Loucy (cell line): ENCODE measurements at regions not wholly inside any gene's neighbourhood (a gene's known extent, or its start where the extent isn't known, plus 50 kb on each side); places are given as distances from the start of the nearest gene placed in this dataset.

ENCODE experiments used
- H2AFZ ChIP-seq: fragments of 200-600 bp; sonication (generic); 2 replicates; pipeline ENCODE4 v1.6.0; 2016; ENCODE audit warnings: antibody characterized with exemption, mild to moderate bottlenecking, low read length, moderate library complexity
- H3F3A ChIP-seq: fragments of 200-600 bp; 2 replicates; pipeline ENCODE4 v1.6.0; 2016; ENCODE audit warnings: antibody characterized with exemption, low read depth, mild to moderate bottlenecking
- H3K27me3 ChIP-seq: fragments of 200-600 bp; sonication (generic); 2 replicates; pipeline ENCODE4 v1.6.1; 2014; ENCODE audit warnings: low read length, mild to moderate bottlenecking; ENCODE audit not compliant: insufficient read depth, poor library complexity, severe bottlenecking
- H3K36me3 ChIP-seq: fragments of 200-600 bp; sonication (generic); 2 replicates; pipeline ENCODE4 v1.6.1; 2016; ENCODE audit warnings: low read length; ENCODE audit not compliant: insufficient read depth
- H3K4me1 ChIP-seq: fragments of 200-600 bp; sonication (generic); 2 replicates; pipeline ENCODE4 v1.5.1; 2014; ENCODE audit warnings: low read length, mild to moderate bottlenecking; ENCODE audit not compliant: insufficient read depth, poor library complexity, severe bottlenecking
- H3K4me2 ChIP-seq: fragments of 200-600 bp; sonication (generic); 2 replicates; pipeline ENCODE4 v1.6.0; 2014; ENCODE audit warnings: antibody characterized with exemption, low read length, low read depth, mild to moderate bottlenecking; ENCODE audit not compliant: poor library complexity, severe bottlenecking
- H3K4me3 ChIP-seq: fragments of 200-600 bp; sonication (generic); 2 replicates; pipeline ENCODE4 v1.5.1; 2014; ENCODE audit warnings: low read length, mild to moderate bottlenecking, mixed read lengths; ENCODE audit not compliant: poor library complexity, severe bottlenecking
- H3K79me2 ChIP-seq: fragments of 200-600 bp; sonication (generic); 2 replicates; pipeline ENCODE4 v1.6.1; 2014; ENCODE audit warnings: low read length; ENCODE audit not compliant: insufficient read depth
- H3K9ac ChIP-seq: fragments of 200-600 bp; sonication (generic); 2 replicates; pipeline ENCODE4 v1.6.0; 2014; ENCODE audit warnings: mild to moderate bottlenecking, low read depth, low read length, moderate library complexity; ENCODE audit not compliant: poor library complexity, severe bottlenecking
- H3K9me2 ChIP-seq: fragments of 200-600 bp; sonication (generic); replicated peaks from 2 replicates; pipeline ENCODE4 v1.6.1; 2016; ENCODE audit warnings: low read depth, low read length, mixed read lengths
- H3K9me3 ChIP-seq: fragments of 200-600 bp; sonication (generic); 2 replicates; pipeline ENCODE4 v1.6.1; 2014; ENCODE audit warnings: mild to moderate bottlenecking, antibody characterized with exemption, low read length, low read depth; ENCODE audit not compliant: insufficient read depth
- H4K20me1 ChIP-seq: fragments of 200-600 bp; sonication (generic); 2 replicates; pipeline ENCODE4 v1.6.0; 2014; ENCODE audit warnings: antibody characterized with exemption, low read length, mild to moderate bottlenecking; ENCODE audit not compliant: insufficient read depth, poor library complexity, severe bottlenecking
- CTCF ChIP-seq: fragments of 200-600 bp; sonication (generic); conservative IDR thresholded peaks from 2 replicates; pipeline ENCODE4 v1.5.1; 2014; ENCODE audit warnings: mild to moderate bottlenecking, antibody characterized with exemption, low read length
- EZH2phosphoT487 ChIP-seq: fragments of 200-600 bp; IDR thresholded peaks from 2 replicates; pipeline ENCODE4 v1.6.1; 2018; ENCODE audit warnings: antibody characterized with exemption, mild to moderate bottlenecking, moderate library complexity, borderline replicate concordance

DNA sequence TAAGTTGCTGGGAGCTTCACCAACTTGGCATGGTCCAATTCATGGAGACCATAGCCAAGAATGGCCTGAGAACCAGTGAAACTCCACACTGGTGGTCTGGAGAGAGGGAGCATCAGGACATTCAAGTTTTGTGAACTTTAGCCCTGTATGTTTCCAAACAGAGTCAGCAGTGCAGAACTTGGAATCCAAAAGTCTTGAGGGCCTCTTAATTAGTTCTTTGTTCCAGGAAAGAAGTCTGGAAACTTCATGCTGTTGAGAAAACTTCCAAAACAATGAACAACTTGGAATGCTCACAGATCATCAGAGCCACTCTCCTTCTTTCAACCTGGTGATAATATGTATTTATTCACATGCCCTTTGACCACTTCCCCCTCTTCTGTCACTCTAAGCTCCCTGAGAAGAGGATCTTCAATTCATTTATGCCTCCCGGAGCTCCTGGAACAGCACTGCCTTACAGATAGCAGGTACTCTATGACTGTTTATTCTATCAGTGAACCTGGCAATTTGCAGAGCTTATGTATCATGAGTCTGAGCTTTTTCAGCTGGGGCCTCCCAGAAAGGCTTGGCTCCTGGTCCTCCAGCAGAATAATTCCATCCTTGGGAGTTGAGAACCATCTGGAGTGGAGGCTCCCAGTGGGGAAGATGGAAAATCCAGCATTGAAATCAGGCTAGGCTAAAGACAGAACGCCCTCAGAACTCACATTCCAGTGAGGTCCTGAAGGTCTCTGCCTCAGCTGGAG is 191.4 kb downstream of the KTN1 start:
- H3K4me2 ChIP-seq: no peak overlapping the region
- H3K4me3 ChIP-seq: no peak overlapping the region
- H3K4me1 ChIP-seq: no peaks in the 10 kb centered on the region
- no peaks in the 10 kb centered on the region for H3K27me3 ChIP-seq
- no peaks in the 10 kb centered on the region for H3F3A ChIP-seq
- H3K9ac ChIP-seq: no peak overlapping the region
- H3K9me2 ChIP-seq: no peaks in the 10 kb centered on the region
- no peak for TF ChIP-seq CTCF
- no peak for TF ChIP-seq EZH2phosphoT487
- no peaks in the 10 kb centered on the region for H3K79me2 ChIP-seq
- H4K20me1 ChIP-seq: no peaks in the 10 kb centered on the region
- no peaks in the 10 kb centered on the region for H3K9me3 ChIP-seq
- H3K36me3 ChIP-seq: no peaks in the 10 kb centered on the region
- H2AFZ ChIP-seq: no peak overlapping the region

DNA sequence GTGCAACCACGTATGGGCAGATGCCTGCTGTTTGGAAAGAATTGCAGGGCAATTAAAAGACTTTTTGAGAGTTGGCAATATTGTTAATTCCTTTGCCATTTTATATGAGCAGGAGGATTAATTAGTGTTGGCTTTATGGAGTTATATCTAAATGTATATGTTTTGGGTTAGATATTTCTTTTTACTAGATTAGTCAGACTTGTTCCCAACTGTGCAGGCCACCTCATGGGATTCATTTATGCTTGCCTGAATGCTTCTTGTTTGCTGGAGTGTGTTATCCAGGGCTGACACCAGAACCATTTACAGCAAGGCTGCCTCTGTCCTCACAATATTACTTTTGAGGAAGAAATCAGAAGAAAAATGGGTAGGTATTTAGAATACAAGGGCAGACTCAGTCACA is 192.5 kb downstream of the KTN1 start:
- no peak overlapping the region for H3K4me3 ChIP-seq
- H3K9ac ChIP-seq: no peak overlapping the region
- no peaks in the 10 kb centered on the region for H3K79me2 ChIP-seq
- TF ChIP-seq EZH2phosphoT487 (no peak), CTCF (no peak)
- H3K27me3 ChIP-seq: no peaks in the 10 kb centered on the region
- H3K4me1 ChIP-seq: no peaks in the 10 kb centered on the region
- H4K20me1 ChIP-seq: no peaks in the 10 kb centered on the region
- no peaks in the 10 kb centered on the region for H3K9me2 ChIP-seq
- no peaks in the 10 kb centered on the region for H3K36me3 ChIP-seq
- no peaks in the 10 kb centered on the region for H3K9me3 ChIP-seq
- no peak overlapping the region for H3K4me2 ChIP-seq
- H3F3A ChIP-seq: no peaks in the 10 kb centered on the region
- no peak overlapping the region for H2AFZ ChIP-seq

- TF ChIP-seq EZH2phosphoT487 (no peak), CTCF (no peak)
- Histone ChIP-seq H3K27me3 (no peaks in the 10 kb centered on the region), H3K4me3 (no peak overlapping the region), H3K36me3 (no peaks in the 10 kb centered on the region), H3K9me2 (no peaks in the 10 kb centered on the region), H3K4me2 (no peak overlapping the region), H4K20me1 (no peaks in the 10 kb centered on the region), H3K4me1 (no peaks in the 10 kb centered on the region), H2AFZ (no peak overlapping the region), H3F3A (no peaks in the 10 kb centered on the region), H3K79me2 (no peaks in the 10 kb centered on the region), H3K9me3 (no peaks in the 10 kb centered on the region), H3K9ac (no peak overlapping the region)
Measured at GRCh38 chr14:55773312-55773711, 193.3 kb downstream of the KTN1 start.
